GM12878 (cell line): ENCODE measurements at regions not wholly inside any gene's neighbourhood (a gene's known extent, or its start where the extent isn't known, plus 50 kb on each side); places are given as distances from the start of the nearest gene placed in this dataset.
"Not testable (repeated sequence)": the region's sequence is repeated elsewhere in the genome, so short reads cannot be mapped to it uniquely, and the experiment has no call there.

Experiments
- ATAC-seq: fragments of 200-7000 bp; cut with Tn5 transposase; 3 replicates; pipeline ENCODE4 v1.9.1; 2020; ENCODE audit warnings: mild to moderate bottlenecking, moderate library complexity
- BruUV-seq: library from RNA; stranded (reverse); fragments of 400-500 nt; replicated peaks from 2 replicates; lab custom pipeline; 2021; lab: Mats Ljungman, UMichigan
- CTCF ChIA-PET: fragments of 300-600 bp; sonication (Branson Sonifier 250); formaldehyde crosslinking; extraction: SDS; loops from one replicate; lab custom pipeline; 2021; ENCODE audit warnings: inconsistent platforms; lab: Yijun Ruan, JAX
- POLR2A ChIA-PET: fragments of 350-600 bp; formaldehyde crosslinking; extraction: SDS; loops from one replicate; lab custom pipeline; 2021; ENCODE audit warnings: inconsistent platforms; lab: Charles Lee
- RAD21 ChIA-PET: fragments of 300-600 bp; sonication (Branson Sonifier 250); formaldehyde crosslinking; loops from one replicate; lab custom pipeline; 2023; ENCODE audit warnings: antibody characterized with exemption; ENCODE audit not compliant: unreplicated experiment; lab: Charles Lee
- SMC1A ChIA-PET: fragments of 300-600 bp; sonication (Branson Sonifier 250); formaldehyde crosslinking; loops from one replicate; lab custom pipeline; 2023; ENCODE audit not compliant: unreplicated experiment, uncharacterized antibody; lab: Charles Lee
- DNase-seq: peaks from one replicate; pipeline ENCODE4 v3.0.0-alpha.2; 2011; ENCODE audit warnings: low read depth, low spot score
- FAIRE-seq: peaks from 3 replicates; lab custom pipeline; 2011; peaks lifted over from hg19 to GRCh38; lab: Jason Lieb, UNC
- H2AFZ ChIP-seq: 2 replicates; pipeline ENCODE4 v1.6.0; 2011; ENCODE audit warnings: low read depth, low read length, control low read depth; ENCODE audit not compliant: control insufficient read depth
- H3K27ac ChIP-seq: 2 replicates; pipeline ENCODE4 v1.5.1; 2011; ENCODE audit warnings: control low read depth; ENCODE audit not compliant: control insufficient read depth, insufficient read depth
- H3K27me3 ChIP-seq, 2 experiments: replicated peaks in 1 of 2; 2 replicates each; pipeline versions ENCODE4 v1.6.0 to v1.6.1; 2011; ENCODE audit warnings: low read length in 1 of 2; ENCODE audit not compliant: control insufficient read depth in 2 of 2, insufficient read depth in 2 of 2
- H3K36me3 ChIP-seq, 2 experiments: 2 replicates each; pipeline ENCODE4 v1.5.1; 2011; ENCODE audit warnings: low read length in 1 of 2; ENCODE audit not compliant: control insufficient read depth in 2 of 2, insufficient read depth in 2 of 2
- H3K4me1 ChIP-seq: 2 replicates; pipeline ENCODE4 v1.6.1; 2011; ENCODE audit warnings: mild to moderate bottlenecking, low read length, moderate library complexity, mixed read lengths; ENCODE audit not compliant: control insufficient read depth, insufficient read depth
- H3K4me2 ChIP-seq: 2 replicates; pipeline ENCODE4 v1.6.0; 2011; ENCODE audit warnings: control low read depth; ENCODE audit not compliant: control insufficient read depth, insufficient read depth
- H3K4me3 ChIP-seq: fragments of 200-600 bp; sonication (generic); 2 replicates; pipeline ENCODE4 v1.5.1; 2016
- H3K79me2 ChIP-seq: 2 replicates; pipeline ENCODE4 v1.6.0; 2011; ENCODE audit warnings: low read length; ENCODE audit not compliant: control insufficient read depth, insufficient read depth
- H3K9ac ChIP-seq: 2 replicates; pipeline ENCODE4 v1.8.0; 2011; ENCODE audit warnings: low read length, control low read depth, mixed read lengths; ENCODE audit not compliant: control insufficient read depth, insufficient read depth
- H3K9me3 ChIP-seq: replicated peaks from 3 replicates; pipeline ENCODE4 v1.5.1; 2011; ENCODE audit warnings: mild to moderate bottlenecking, low read length; ENCODE audit not compliant: control insufficient read depth, insufficient read depth
- H4K20me1 ChIP-seq: 2 replicates; pipeline ENCODE4 v1.6.0; 2011; ENCODE audit not compliant: control insufficient read depth, insufficient read depth
- CBX5 ChIP-seq: sonication (generic); IDR thresholded peaks from 2 replicates; pipeline ENCODE4 v1.6.1; 2016; ENCODE audit warnings: low read depth, moderate library complexity, mild to moderate bottlenecking, inconsistent platforms
- JUNB ChIP-seq: IDR thresholded peaks from 2 replicates; pipeline ENCODE4 v1.6.1; 2016; ENCODE audit warnings: antibody characterized with exemption, mild to moderate bottlenecking
- LARP7 ChIP-seq: fragments of 450-650 bp; IDR thresholded peaks from 2 replicates; pipeline ENCODE4 v1.6.1; 2017; ENCODE audit warnings: mild to moderate bottlenecking
- MAX ChIP-seq: IDR thresholded peaks from 2 replicates; pipeline ENCODE4 v1.6.1; 2012; ENCODE audit warnings: low read depth, low read length, improper control_type of control experiment
- PML ChIP-seq: IDR thresholded peaks from 2 replicates; pipeline ENCODE4 v1.6.1; 2012; ENCODE audit warnings: low read length, inconsistent platforms
- SIX5 ChIP-seq: IDR thresholded peaks from 2 replicates; pipeline ENCODE4 v1.6.1; 2011; ENCODE audit warnings: mild to moderate bottlenecking, low read depth, low read length, moderate library complexity; ENCODE audit not compliant: severe bottlenecking
- TCF12 ChIP-seq: IDR thresholded peaks from 2 replicates; pipeline ENCODE4 v1.6.1; 2011; ENCODE audit warnings: low read depth, mild to moderate bottlenecking, low read length
- TCF7 ChIP-seq: IDR thresholded peaks from 2 replicates; pipeline ENCODE4 v1.6.1; 2014; ENCODE audit warnings: antibody characterized with exemption, borderline replicate concordance
- ZNF592 ChIP-seq: fragments of 450-650 bp; IDR thresholded peaks from 2 replicates; pipeline ENCODE4 v1.6.1; 2017; ENCODE audit warnings: mild to moderate bottlenecking, moderate library complexity
- WGBS: methylation state at CpG from one replicate; pipeline ENCODE4 v1.1.6; 2016; ENCODE audit warnings: low lambda C conversion rate; ENCODE audit not compliant: insufficient replicate concordance, insufficient coverage; ENCODE audit errors: missing lambda C conversion rate; 5-methylcytosine and 5-hydroxymethylcytosine counted together
- in situ Hi-C: fragments of 300-500 bp; cut with MboI; formaldehyde crosslinking; loops from 9 replicates; pipeline ENCODE4 v1.14.3; 2018; ENCODE audit warnings: mixed read lengths
- intact Hi-C: fragments of 100-400 bp; cut with micrococcal nuclease; formaldehyde crosslinking; loops from one replicate; pipeline ENCODE4 v1.14.2; 2022; ENCODE audit not compliant: unreplicated experiment

GRCh38 chr12:131401907-131402633 is 308.8 kb upstream of the SFSWAP start:
- RAD21 ChIA-PET, H3K9me3 ChIP-seq, DNase-seq, H3K4me1 ChIP-seq, H4K20me1 ChIP-seq, in situ Hi-C loops, H3K36me3 ChIP-seq, H3K9ac ChIP-seq, POLR2A ChIA-PET, H3K27me3 ChIP-seq, BruUV-seq, H3K4me2 ChIP-seq, H3K27ac ChIP-seq, SMC1A ChIA-PET, H3K79me2 ChIP-seq, H2AFZ ChIP-seq, intact Hi-C loops, CTCF ChIA-PET, ATAC-seq, FAIRE-seq, H3K4me3 ChIP-seq: not testable (repeated sequence)
- 17% methylated on average over 7 of the region's 13 CpGs for WGBS

GRCh38 chr12:131402781-131403396 is 308.0 kb upstream of the SFSWAP start:
- in situ Hi-C loops, result no loop called here
- ChIA-PET CTCF (no interaction called here), SMC1A (interaction anchor here (0.6 kb wide), 1 partner anchor 554 kb away, joined by 3 read pairs; no protein-coding TSS in a partner anchor), POLR2A (no interaction called here), RAD21 (no interaction called here)
- ATAC-seq (no peak), DNase-seq (no peak), FAIRE-seq (no peak)
- no TSS peak for BruUV-seq
- Histone ChIP-seq H3K36me3 (no peaks in the 10 kb centered on the region), H4K20me1 (no peaks in the 10 kb centered on the region), H3K79me2 (no peaks in the 10 kb centered on the region), H3K4me3 (no peak overlapping the region), H3K27ac (no peak overlapping the region), H3K27me3 (no peaks in the 10 kb centered on the region), H3K4me1 (no peaks in the 10 kb centered on the region), H3K4me2 (no peak overlapping the region), H3K9ac (no peak overlapping the region), H2AFZ (no peak overlapping the region), H3K9me3 (no peaks in the 10 kb centered on the region; the same call in 2 of the 3 replicates)
- 21% methylated on average over 13 of the region's 14 CpGs for WGBS
- intact Hi-C loops, result no loop called here
- no peak for TF ChIP-seq PML
- no peak for TF ChIP-seq LARP7
- TF ChIP-seq SIX5, result no peak
- TF ChIP-seq JUNB, result no peak
- TF ChIP-seq CBX5, result no peak
- no peak for TF ChIP-seq TCF7
- no peak for TF ChIP-seq TCF12
- no peak for TF ChIP-seq ZNF592
- no peak for TF ChIP-seq MAX
